ENCODE measurements at regions not wholly inside any gene's neighbourhood (a gene's known extent, or its start where the extent isn't known, plus 50 kb on each side); places are given as distances from the start of the nearest gene placed in this dataset.

DNA sequence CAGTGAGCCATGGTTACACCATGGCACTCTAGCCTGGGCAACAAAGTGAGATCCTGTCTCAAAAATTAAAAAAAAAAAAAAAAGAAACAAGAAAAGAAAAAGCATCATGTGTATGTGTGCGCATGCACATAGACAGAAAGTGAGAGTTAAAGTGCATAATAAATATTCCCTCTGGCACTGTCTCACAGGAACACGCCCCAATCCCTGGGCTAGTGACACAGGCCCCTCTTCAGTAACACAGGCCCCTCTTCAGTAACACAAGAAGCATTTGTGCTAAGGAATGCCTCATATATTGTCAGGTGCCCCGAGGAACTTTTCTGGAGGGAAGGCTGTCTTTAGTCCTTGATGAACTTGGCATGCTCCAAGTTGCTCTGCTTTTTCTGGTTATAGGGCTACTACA is 57.5 kb downstream of the RPL27A start:
- no peak overlapping the region for H3K23ac ChIP-seq (ENCODE audit: low read depth, low read length, poor library complexity)
- H3K18ac ChIP-seq (ENCODE audit: low read length), result no peak overlapping the region
- H3K14ac ChIP-seq (ENCODE audit: low read length), result no peak overlapping the region
- H3K9me3 ChIP-seq (replicated peaks in 1 of 2; ENCODE audit: control insufficient read depth in 2 of 2, insufficient read depth in 1 of 2, low read depth in 1 of 2, low read length in 2 of 2), result no peaks in the 10 kb centered on the region
- H3K4me2 ChIP-seq (ENCODE audit: insufficient read depth, low read length, poor library complexity, severe bottlenecking), result no peak overlapping the region
- H3K9ac ChIP-seq (ENCODE audit: low read depth, low read length, poor library complexity), result no peak overlapping the region
- H3K36me3 ChIP-seq (replicated peaks in 1 of 2; ENCODE audit: control insufficient read depth in 2 of 2, insufficient read depth in 2 of 2, low read length in 2 of 2), result peaks cover 3 to 42% of the 10 kb centered on the region in 2 donors
- no peak overlapping the region for H2BK15ac ChIP-seq (ENCODE audit: low read length)
- no peaks in the 10 kb centered on the region for H3K4me1 ChIP-seq (ENCODE audit: control insufficient read depth in 2 of 2, insufficient read depth in 1 of 2, low read depth in 1 of 2, low read length in 2 of 2)
- H4K91ac ChIP-seq (ENCODE audit: low read depth, low read length, poor library complexity), result no peak overlapping the region
- no peak overlapping the region for H3K27ac ChIP-seq (replicated peaks; ENCODE audit: low read length)
- no peak overlapping the region for H2AK5ac ChIP-seq (ENCODE audit: low read depth, low read length)
- no peak for DNase-seq (ENCODE audit: low spot score)
- no peak overlapping the region for H2BK120ac ChIP-seq (ENCODE audit: low read depth, low read length)
- H2AFZ ChIP-seq (ENCODE audit: low read length), result no peak overlapping the region
- peaks cover 2% of the 10 kb centered on the region for H3K79me1 ChIP-seq (ENCODE audit: low read depth, low read length)
- no peak overlapping the region for H4K8ac ChIP-seq (ENCODE audit: low read depth, low read length)
- H2BK5ac ChIP-seq (ENCODE audit: low read length), result no peak overlapping the region
- H3K4ac ChIP-seq (ENCODE audit: low read length), result no peak overlapping the region
- no peak overlapping the region for H3K4me3 ChIP-seq (ENCODE audit: low read length in 2 of 2)
- no peak overlapping the region for H2BK12ac ChIP-seq (ENCODE audit: low read length)
- H3K27me3 ChIP-seq (ENCODE audit: control insufficient read depth in 3 of 3, insufficient read depth in 3 of 3, low read depth in 1 of 3, low read length in 3 of 3), result no peaks in the 10 kb centered on the region
- no CpG with 5 or more reads among the region's 3 CpGs for WGBS, 2 donors (ENCODE audit: extremely low coverage in 2 of 2, insufficient read length in 2 of 2, insufficient replicate concordance in 1 of 2)

DNA sequence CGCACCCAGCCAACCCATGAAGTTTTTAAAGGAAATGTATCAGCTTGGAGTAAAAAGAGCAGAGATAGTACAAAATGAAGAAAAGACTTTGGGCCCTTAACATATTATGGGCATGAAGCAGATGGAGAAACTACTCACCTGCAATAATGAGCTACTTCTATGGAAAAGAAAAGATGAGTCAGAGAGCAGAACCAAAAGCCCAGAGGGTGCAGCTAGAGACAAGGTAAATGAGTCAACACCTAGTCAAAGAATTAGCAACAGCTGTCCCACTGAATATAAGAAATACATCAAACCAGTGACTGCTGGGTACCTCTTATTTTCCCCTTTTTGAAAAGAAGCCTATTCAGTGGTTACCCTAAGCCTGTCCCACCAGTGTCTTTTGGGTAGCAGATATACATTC is 61.8 kb downstream of the RPL27A start:
- Histone ChIP-seq H3K9ac (ENCODE audit: low read depth, low read length, poor library complexity) (no peak overlapping the region), H3K18ac (ENCODE audit: low read length) (no peak overlapping the region), H2AK5ac (ENCODE audit: low read depth, low read length) (no peak overlapping the region), H3K4ac (ENCODE audit: low read length) (no peak overlapping the region), H2BK5ac (ENCODE audit: low read length) (no peak overlapping the region), H2BK12ac (ENCODE audit: low read length) (no peak overlapping the region), H2BK120ac (ENCODE audit: low read depth, low read length) (no peak overlapping the region), H3K23ac (ENCODE audit: low read depth, low read length, poor library complexity) (no peak overlapping the region), H3K4me2 (ENCODE audit: insufficient read depth, low read length, poor library complexity, severe bottlenecking) (no peak overlapping the region), H3K27me3 (ENCODE audit: control insufficient read depth in 3 of 3, insufficient read depth in 3 of 3, low read depth in 1 of 3, low read length in 3 of 3) (no peaks in the 10 kb centered on the region), H2AFZ (ENCODE audit: low read length) (no peak overlapping the region), H3K9me3 (replicated peaks in 1 of 2; ENCODE audit: control insufficient read depth in 2 of 2, insufficient read depth in 1 of 2, low read depth in 1 of 2, low read length in 2 of 2) (no peaks in the 10 kb centered on the region), H3K4me3 (ENCODE audit: low read length in 2 of 2) (no peak overlapping the region), H2BK15ac (ENCODE audit: low read length) (no peak overlapping the region), H3K4me1 (ENCODE audit: control insufficient read depth in 2 of 2, insufficient read depth in 1 of 2, low read depth in 1 of 2, low read length in 2 of 2) (peaks cover 0 to 3% of the 10 kb centered on the region in 2 donors), H3K79me1 (ENCODE audit: low read depth, low read length) (no peaks in the 10 kb centered on the region), H3K27ac (replicated peaks; ENCODE audit: low read length) (no peak overlapping the region), H4K8ac (ENCODE audit: low read depth, low read length) (no peak overlapping the region), H3K14ac (ENCODE audit: low read length) (no peak overlapping the region), H4K91ac (ENCODE audit: low read depth, low read length, poor library complexity) (no peak overlapping the region), H3K36me3 (replicated peaks in 1 of 2; ENCODE audit: control insufficient read depth in 2 of 2, insufficient read depth in 2 of 2, low read length in 2 of 2) (peaks cover 6 to 42% of the 10 kb centered on the region in 2 donors)
- WGBS, 2 donors (ENCODE audit: extremely low coverage in 2 of 2, insufficient read length in 2 of 2, insufficient replicate concordance in 1 of 2), result no CpG with 5 or more reads among the region's 1 CpG
- DNase-seq (ENCODE audit: low spot score), result no peak

DNA sequence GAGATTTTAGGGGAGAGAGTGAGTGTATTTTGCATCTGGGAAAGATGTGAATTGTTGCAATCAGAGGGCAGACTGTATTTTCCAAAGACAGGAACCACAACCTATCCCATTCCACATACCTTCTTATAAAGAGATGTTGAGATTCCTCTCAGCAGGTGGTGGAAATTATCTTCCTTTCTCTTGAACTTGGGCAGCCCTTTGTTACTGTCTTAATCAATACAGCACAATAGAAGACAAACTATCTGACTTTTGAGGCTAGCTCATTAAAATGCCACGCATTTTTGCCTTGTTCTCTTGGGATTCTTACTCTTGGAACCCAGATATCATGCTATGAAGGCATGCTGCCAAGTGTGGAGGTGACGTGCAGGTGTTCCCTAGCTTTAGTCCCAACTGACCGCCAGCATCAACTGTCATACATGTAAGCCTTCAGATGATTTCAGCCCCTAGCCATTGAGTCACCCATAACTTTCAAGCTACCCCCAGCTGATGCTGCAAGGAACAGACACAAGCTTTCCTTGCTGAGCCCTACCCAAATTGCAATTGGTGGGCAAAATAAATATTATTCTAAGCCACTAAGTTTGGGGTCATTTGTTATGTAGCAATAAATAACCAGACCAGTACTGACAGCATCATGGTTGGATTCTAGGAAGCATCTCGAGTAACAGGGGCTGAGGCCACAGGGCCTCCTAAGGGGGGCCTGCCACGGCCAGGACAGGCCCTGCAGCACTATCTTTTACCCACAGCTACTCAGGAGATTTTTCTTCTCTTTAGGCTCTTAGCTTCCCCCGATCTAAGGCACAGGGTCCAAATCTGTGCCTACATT is 63.0 kb downstream of the RPL27A start:
- H3K4me1 ChIP-seq (ENCODE audit: control insufficient read depth in 2 of 2, insufficient read depth in 1 of 2, low read depth in 1 of 2, low read length in 2 of 2), result peaks cover 0 to 3% of the 10 kb centered on the region in 2 donors
- no peak overlapping the region for H3K9ac ChIP-seq (ENCODE audit: low read depth, low read length, poor library complexity)
- no peak overlapping the region for H4K8ac ChIP-seq (ENCODE audit: low read depth, low read length)
- H3K79me1 ChIP-seq (ENCODE audit: low read depth, low read length), result no peaks in the 10 kb centered on the region
- H3K4me2 ChIP-seq (ENCODE audit: insufficient read depth, low read length, poor library complexity, severe bottlenecking), result no peak overlapping the region
- H3K27ac ChIP-seq (replicated peaks; ENCODE audit: low read length), result no peak overlapping the region
- H3K27me3 ChIP-seq (ENCODE audit: control insufficient read depth in 3 of 3, insufficient read depth in 3 of 3, low read depth in 1 of 3, low read length in 3 of 3), result no peaks in the 10 kb centered on the region
- no peak overlapping the region for H3K4me3 ChIP-seq (ENCODE audit: low read length in 2 of 2)
- no peak overlapping the region for H3K23ac ChIP-seq (ENCODE audit: low read depth, low read length, poor library complexity)
- H3K18ac ChIP-seq (ENCODE audit: low read length), result no peak overlapping the region
- H2AFZ ChIP-seq (ENCODE audit: low read length), result no peak overlapping the region
- H3K9me3 ChIP-seq (replicated peaks in 1 of 2; ENCODE audit: control insufficient read depth in 2 of 2, insufficient read depth in 1 of 2, low read depth in 1 of 2, low read length in 2 of 2), result no peaks in the 10 kb centered on the region
- H2AK5ac ChIP-seq (ENCODE audit: low read depth, low read length), result no peak overlapping the region
- H3K14ac ChIP-seq (ENCODE audit: low read length), result no peak overlapping the region
- no peak overlapping the region for H2BK12ac ChIP-seq (ENCODE audit: low read length)
- no peak overlapping the region for H3K4ac ChIP-seq (ENCODE audit: low read length)
- DNase-seq (ENCODE audit: low spot score), result no peak
- no peak overlapping the region for H2BK5ac ChIP-seq (ENCODE audit: low read length)
- H2BK15ac ChIP-seq (ENCODE audit: low read length), result no peak overlapping the region
- H2BK120ac ChIP-seq (ENCODE audit: low read depth, low read length), result no peak overlapping the region
- WGBS, 2 donors (ENCODE audit: extremely low coverage in 2 of 2, insufficient read length in 2 of 2, insufficient replicate concordance in 1 of 2), result no CpG with 5 or more reads among the region's 6 CpGs
- peaks cover 8 to 44% of the 10 kb centered on the region in 2 donors for H3K36me3 ChIP-seq (replicated peaks in 1 of 2; ENCODE audit: control insufficient read depth in 2 of 2, insufficient read depth in 2 of 2, low read length in 2 of 2)
- no peak overlapping the region for H4K91ac ChIP-seq (ENCODE audit: low read depth, low read length, poor library complexity)

DNA sequence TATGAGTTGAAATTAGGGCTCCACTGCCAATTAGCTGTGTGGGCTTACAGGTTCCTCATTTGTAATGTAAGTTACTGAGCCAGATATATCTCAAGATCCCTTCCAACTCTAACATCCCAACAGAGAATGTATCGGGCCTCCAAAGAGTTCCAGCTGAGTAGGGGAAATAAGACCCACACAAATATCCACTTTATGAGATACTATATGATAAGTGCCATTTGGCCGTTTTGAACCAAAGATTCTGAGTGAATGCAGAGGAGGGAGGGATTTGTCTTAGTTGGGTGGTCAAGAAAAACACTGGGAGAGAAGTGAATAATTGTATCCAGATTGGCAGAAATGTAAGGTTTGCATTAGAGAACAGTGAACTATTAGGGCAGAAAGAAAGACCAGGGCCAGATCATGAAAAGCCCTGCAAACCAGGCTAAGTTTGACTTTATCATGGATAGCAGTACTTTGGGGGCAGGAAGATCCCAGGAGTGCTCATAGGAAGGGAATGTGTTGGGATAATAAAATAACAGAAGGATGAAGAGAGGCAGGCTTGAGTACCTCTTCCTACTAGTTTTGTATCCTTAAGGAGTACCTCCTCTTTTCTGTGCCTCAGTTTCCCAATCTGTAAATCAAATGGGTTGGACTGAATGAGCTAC is 63.9 kb downstream of the RPL27A start:
- no peak for DNase-seq (ENCODE audit: low spot score)

More for the DNA sequence above, 63.9 kb downstream of the RPL27A start:
- no peaks in the 10 kb centered on the region for H3K27me3 ChIP-seq (ENCODE audit: control insufficient read depth in 3 of 3, insufficient read depth in 3 of 3, low read depth in 1 of 3, low read length in 3 of 3)
- H4K8ac ChIP-seq (ENCODE audit: low read depth, low read length), result no peak overlapping the region
- no peak overlapping the region for H2AFZ ChIP-seq (ENCODE audit: low read length)
- no peak overlapping the region for H3K4me2 ChIP-seq (ENCODE audit: insufficient read depth, low read length, poor library complexity, severe bottlenecking)
- no peaks in the 10 kb centered on the region for H3K79me1 ChIP-seq (ENCODE audit: low read depth, low read length)
- H2BK120ac ChIP-seq (ENCODE audit: low read depth, low read length), result no peak overlapping the region
- peaks cover 8 to 40% of the 10 kb centered on the region in 2 donors for H3K36me3 ChIP-seq (replicated peaks in 1 of 2; ENCODE audit: control insufficient read depth in 2 of 2, insufficient read depth in 2 of 2, low read length in 2 of 2)
- H3K4me1 ChIP-seq (ENCODE audit: control insufficient read depth in 2 of 2, insufficient read depth in 1 of 2, low read depth in 1 of 2, low read length in 2 of 2), result peaks cover 0 to 3% of the 10 kb centered on the region in 2 donors
- H2BK5ac ChIP-seq (ENCODE audit: low read length), result no peak overlapping the region
- H3K23ac ChIP-seq (ENCODE audit: low read depth, low read length, poor library complexity), result no peak overlapping the region
- H3K27ac ChIP-seq (replicated peaks; ENCODE audit: low read length), result no peak overlapping the region
- no peak overlapping the region for H4K91ac ChIP-seq (ENCODE audit: low read depth, low read length, poor library complexity)
- no CpG with 5 or more reads among the region's 2 CpGs for WGBS, 2 donors (ENCODE audit: extremely low coverage in 2 of 2, insufficient read length in 2 of 2, insufficient replicate concordance in 1 of 2)
- H3K4me3 ChIP-seq (ENCODE audit: low read length in 2 of 2), result no peak overlapping the region
- no peak overlapping the region for H2BK15ac ChIP-seq (ENCODE audit: low read length)
- no peak overlapping the region for H3K14ac ChIP-seq (ENCODE audit: low read length)
- no peak overlapping the region for H3K18ac ChIP-seq (ENCODE audit: low read length)
- H3K9ac ChIP-seq (ENCODE audit: low read depth, low read length, poor library complexity), result no peak overlapping the region
- no peak overlapping the region for H2AK5ac ChIP-seq (ENCODE audit: low read depth, low read length)
- no peaks in the 10 kb centered on the region for H3K9me3 ChIP-seq (replicated peaks in 1 of 2; ENCODE audit: control insufficient read depth in 2 of 2, insufficient read depth in 1 of 2, low read depth in 1 of 2, low read length in 2 of 2)
- H3K4ac ChIP-seq (ENCODE audit: low read length), result no peak overlapping the region
- H2BK12ac ChIP-seq (ENCODE audit: low read length), result no peak overlapping the region
